NCI-H1930 (cell line): ENCODE measurements at regions not wholly inside any gene's neighbourhood (a gene's known extent, or its start where the extent isn't known, plus 50 kb on each side); places are given as distances from the start of the nearest gene placed in this dataset.

Source experiments
- DNase-seq, 2 experiments: peaks; one replicate each; lab custom pipeline; 2025; lab: John Stamatoyannopoulos, UW

- DNase-seq, result no peak
These were observed 529.6 kb downstream of the NR4A2 start for GRCh38 chr2:155802888-155803287.

- no peak for DNase-seq
These were observed 539.9 kb downstream of the NR4A2 start for GRCh38 chr2:155792666-155793065.

- no peak for DNase-seq
These were observed 562.0 kb downstream of the NR4A2 start for GRCh38 chr2:155770516-155770915.

GRCh38 chr2:155766342-155767115 is 566.0 kb downstream of the NR4A2 start:
- no peak for DNase-seq

DNA sequence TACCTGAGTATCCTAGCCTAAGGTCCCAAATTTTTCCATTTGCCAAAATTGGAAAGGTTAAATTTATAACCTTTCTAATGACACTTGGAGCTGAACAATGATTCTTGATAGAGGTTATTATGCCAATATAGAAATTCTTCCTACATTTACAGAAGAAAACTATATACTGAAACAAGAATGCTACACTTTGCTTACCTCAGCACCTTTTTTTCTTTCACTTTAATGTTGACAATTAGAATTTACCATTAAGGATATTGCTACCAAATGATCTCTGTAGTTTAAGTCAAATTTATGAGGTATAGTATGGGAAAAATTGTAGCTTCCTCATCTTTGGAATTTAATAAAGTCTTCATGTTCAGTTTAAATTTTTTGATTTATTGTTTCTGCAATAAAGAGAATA is 577.0 kb downstream of the NR4A2 start:
- no peak for DNase-seq

GRCh38 chr2:155748131-155748530 is 584.4 kb downstream of the NR4A2 start:
- no peak for DNase-seq

GRCh38 chr2:155747531-155747930 is 585.0 kb downstream of the NR4A2 start:
- no peak for DNase-seq

- DNase-seq, result no peak
These were observed 599.2 kb downstream of the NR4A2 start for GRCh38 chr2:155733091-155733853.

GRCh38 chr2:155730804-155731203 is 601.7 kb downstream of the NR4A2 start:
- DNase-seq, result no peak

- no peak for DNase-seq
These were observed 605.2 kb downstream of the NR4A2 start for GRCh38 chr2:155727187-155727895.

- no peak for DNase-seq
These were observed 610.2 kb downstream of the NR4A2 start for GRCh38 chr2:155722290-155722689.

GRCh38 chr2:155715705-155716104 is 616.8 kb downstream of the NR4A2 start:
- DNase-seq, result no peak

DNA sequence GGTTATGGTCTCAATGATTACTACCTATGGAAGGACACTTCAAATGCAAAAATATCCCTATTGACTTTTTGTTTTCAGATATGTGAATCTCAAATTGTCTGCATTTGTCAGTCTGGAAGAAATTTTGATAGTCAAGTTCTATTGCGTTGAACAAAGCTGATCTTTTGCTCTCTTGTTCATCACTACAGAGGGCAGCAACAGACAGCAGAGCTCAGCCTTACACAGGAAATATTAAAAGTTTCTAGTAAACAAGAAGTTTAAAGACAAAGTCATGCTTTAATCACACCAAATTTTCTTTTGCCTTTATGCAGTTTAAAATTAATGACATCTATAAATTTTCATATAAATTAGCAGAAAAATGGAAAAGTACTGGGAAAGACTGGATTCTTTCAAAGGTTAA is 617.5 kb downstream of the NR4A2 start:
- no peak for DNase-seq

DNA sequence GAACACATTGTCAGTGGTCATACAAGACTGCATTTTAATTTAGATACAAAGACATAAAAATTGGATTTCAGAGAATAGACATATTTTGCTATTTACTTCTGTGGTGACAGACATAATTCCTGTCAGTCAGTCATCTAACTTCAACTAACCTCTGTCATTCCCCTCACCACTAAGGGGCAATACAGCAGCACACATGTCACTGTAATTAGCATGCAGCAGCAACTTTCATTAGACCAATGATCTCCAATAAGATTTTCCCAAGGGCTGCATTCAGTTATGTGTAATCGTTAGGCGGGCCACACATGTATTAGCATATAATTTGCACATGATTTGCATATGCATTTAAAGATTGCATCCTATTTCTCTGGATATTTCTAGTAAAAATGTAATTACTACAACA is 624.5 kb downstream of the NR4A2 start:
- DNase-seq, result no peak

DNA sequence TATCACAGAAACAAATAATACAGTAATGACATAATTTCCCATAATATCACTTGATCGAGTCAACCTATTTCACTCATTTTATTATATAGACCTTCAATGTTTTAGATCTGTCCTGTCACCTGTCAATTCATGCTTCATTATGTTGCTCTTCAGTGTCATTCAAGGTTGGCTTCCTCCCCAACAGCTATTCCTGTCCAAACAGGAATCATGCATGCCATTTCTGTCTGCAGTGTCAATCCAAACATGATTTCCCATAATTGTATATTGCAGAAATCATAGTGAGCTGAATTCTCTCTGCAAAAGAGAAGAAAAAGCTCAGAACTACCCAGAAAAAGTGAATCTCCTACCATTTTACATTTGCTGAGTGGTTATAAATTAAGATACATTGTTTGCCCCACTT is 628.6 kb downstream of the NR4A2 start:
- DNase-seq, result no peak

- DNase-seq, result no peak
These were observed 629.5 kb downstream of the NR4A2 start for GRCh38 chr2:155703048-155703447.

GRCh38 chr2:155701721-155702120 is 630.8 kb downstream of the NR4A2 start:
- DNase-seq, result no peak

- no peak for DNase-seq
These were observed 636.0 kb downstream of the NR4A2 start for GRCh38 chr2:155696571-155696970.

DNA sequence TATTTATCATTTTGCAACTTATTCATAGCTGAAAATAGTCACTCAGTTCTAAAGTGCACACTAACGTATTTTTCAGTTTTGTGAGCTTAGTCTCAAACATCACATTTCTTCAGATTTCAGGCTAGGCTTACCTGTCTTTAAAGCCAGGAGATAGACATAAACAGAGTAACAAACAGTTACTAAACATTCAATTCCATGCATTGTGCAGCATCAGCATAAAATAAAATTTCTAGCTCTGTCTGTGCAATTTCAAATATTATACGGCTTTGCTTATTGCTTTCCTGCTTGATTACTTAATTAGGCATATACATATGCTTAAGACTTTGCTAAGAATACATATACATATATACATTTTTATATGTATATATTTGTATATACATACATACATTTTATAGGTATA is 637.0 kb downstream of the NR4A2 start:
- DNase-seq, result no peak

DNA sequence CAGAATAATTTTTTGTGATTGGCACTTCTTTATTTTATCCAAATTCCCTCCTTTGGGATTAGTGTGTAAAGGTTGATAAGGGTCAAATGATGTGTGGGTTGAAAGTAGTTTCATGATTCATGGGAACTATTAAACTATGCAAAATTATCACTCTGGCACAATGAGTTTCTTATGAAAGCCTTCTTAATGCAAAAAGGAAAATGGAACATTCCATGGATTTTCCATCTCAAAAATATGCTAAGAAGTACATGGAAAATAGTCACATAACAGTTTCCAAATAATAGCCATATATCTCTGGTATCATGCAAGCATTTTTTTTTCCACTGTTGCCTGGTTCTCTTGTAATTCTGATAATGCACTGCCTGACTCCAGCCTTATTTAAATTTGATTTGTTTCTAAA is 639.7 kb downstream of the NR4A2 start:
- no peak for DNase-seq

DNA sequence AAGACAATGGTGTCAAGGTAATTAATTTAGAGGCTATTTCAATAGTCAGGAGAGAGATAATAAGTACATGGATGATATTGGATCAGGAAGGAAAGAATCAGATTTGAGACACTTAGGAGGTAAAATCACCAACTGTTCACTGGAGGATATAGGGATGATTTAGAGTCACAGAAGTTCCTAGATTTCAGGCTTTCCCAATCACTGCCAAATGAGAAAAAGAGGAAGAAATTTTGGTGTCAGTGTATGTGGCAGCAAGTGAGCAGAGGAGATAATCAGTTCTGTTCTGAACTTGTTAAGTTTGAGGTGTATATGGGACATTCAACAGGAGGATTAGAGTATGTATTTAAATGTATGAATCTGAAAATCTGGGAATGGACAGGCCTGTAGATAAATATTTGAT is 640.4 kb downstream of the NR4A2 start:
- no peak for DNase-seq

- DNase-seq, result no peak
These were observed 641.7 kb downstream of the NR4A2 start for GRCh38 chr2:155690785-155691184.

- DNase-seq, result no peak
These were observed 642.7 kb downstream of the NR4A2 start for GRCh38 chr2:155689791-155690190.
